ENCODE measurements at regions not wholly inside any gene's neighbourhood (a gene's known extent, or its start where the extent isn't known, plus 50 kb on each side); places are given as distances from the start of the nearest gene placed in this dataset.

DNA sequence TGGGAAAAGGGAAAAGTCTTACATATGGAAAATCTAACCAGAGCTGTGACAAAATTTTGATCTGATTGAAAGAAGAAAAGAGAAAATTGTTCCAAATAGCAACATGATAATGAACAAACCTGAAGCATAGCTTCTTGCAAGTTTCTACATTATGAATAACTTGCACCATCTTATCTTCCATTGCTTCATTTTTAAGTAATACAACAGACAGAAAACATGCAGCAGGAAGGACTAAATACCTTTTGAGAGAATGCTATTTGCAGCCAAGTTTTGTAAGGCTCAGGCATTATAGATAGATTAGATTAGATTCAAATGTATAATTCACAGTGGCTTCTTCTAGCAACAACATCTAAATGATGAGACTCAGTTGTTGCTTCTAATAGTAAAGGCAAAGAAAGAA lies 441.4 kb downstream of the AEBP2 start:
- TF ChIP-seq EP300 (IDR thresholded peaks at IDR 0.05; ENCODE audit: borderline replicate concordance), result no peak
- TF ChIP-seq TAF1 (IDR thresholded peaks at IDR 0.05; ENCODE audit: low read depth), result no peak
- TF ChIP-seq, protein P1, sequence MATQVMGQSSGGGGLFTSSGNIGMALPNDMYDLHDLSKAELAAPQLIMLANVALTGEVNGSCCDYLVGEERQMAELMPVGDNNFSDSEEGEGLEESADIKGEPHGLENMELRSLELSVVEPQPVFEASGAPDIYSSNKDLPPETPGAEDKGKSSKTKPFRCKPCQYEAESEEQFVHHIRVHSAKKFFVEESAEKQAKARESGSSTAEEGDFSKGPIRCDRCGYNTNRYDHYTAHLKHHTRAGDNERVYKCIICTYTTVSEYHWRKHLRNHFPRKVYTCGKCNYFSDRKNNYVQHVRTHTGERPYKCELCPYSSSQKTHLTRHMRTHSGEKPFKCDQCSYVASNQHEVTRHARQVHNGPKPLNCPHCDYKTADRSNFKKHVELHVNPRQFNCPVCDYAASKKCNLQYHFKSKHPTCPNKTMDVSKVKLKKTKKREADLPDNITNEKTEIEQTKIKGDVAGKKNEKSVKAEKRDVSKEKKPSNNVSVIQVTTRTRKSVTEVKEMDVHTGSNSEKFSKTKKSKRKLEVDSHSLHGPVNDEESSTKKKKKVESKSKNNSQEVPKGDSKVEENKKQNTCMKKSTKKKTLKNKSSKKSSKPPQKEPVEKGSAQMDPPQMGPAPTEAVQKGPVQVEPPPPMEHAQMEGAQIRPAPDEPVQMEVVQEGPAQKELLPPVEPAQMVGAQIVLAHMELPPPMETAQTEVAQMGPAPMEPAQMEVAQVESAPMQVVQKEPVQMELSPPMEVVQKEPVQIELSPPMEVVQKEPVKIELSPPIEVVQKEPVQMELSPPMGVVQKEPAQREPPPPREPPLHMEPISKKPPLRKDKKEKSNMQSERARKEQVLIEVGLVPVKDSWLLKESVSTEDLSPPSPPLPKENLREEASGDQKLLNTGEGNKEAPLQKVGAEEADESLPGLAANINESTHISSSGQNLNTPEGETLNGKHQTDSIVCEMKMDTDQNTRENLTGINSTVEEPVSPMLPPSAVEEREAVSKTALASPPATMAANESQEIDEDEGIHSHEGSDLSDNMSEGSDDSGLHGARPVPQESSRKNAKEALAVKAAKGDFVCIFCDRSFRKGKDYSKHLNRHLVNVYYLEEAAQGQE (IDR thresholded peaks at IDR 0.05; ENCODE audit: low read depth), result no peak
- no peak for TF ChIP-seq CREB1 (IDR thresholded peaks at IDR 0.05; ENCODE audit: low read depth)
- TF ChIP-seq RAD21 (IDR thresholded peaks at IDR 0.05; ENCODE audit: low read depth), result no peak
- TF ChIP-seq TEAD4 (IDR thresholded peaks at IDR 0.05), result no peak
- no peak for TF ChIP-seq EGR1 (IDR thresholded peaks at IDR 0.05)
- TF ChIP-seq, protein P2, sequence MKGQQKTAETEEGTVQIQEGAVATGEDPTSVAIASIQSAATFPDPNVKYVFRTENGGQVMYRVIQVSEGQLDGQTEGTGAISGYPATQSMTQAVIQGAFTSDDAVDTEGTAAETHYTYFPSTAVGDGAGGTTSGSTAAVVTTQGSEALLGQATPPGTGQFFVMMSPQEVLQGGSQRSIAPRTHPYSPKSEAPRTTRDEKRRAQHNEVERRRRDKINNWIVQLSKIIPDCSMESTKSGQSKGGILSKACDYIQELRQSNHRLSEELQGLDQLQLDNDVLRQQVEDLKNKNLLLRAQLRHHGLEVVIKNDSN (IDR thresholded peaks at IDR 0.05), result no peak
- TF ChIP-seq TCF12 (IDR thresholded peaks at IDR 0.05; ENCODE audit: low read depth), result no peak
- TF ChIP-seq FOXM1 (IDR thresholded peaks at IDR 0.05; ENCODE audit: borderline replicate concordance, low read depth), result no peak
- no peak for TF ChIP-seq ZBTB7A (IDR thresholded peaks at IDR 0.05; ENCODE audit: low read depth)
- no peak for TF ChIP-seq YY1 (IDR thresholded peaks at IDR 0.05; ENCODE audit: low read depth)
- no peak for TF ChIP-seq NFIC (IDR thresholded peaks at IDR 0.05)
- TF ChIP-seq, protein P3, sequence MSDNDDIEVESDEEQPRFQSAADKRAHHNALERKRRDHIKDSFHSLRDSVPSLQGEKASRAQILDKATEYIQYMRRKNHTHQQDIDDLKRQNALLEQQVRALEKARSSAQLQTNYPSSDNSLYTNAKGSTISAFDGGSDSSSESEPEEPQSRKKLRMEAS (IDR thresholded peaks at IDR 0.05), result no peak
- no peak for TF ChIP-seq CEBPB (IDR thresholded peaks at IDR 0.05)

DNA sequence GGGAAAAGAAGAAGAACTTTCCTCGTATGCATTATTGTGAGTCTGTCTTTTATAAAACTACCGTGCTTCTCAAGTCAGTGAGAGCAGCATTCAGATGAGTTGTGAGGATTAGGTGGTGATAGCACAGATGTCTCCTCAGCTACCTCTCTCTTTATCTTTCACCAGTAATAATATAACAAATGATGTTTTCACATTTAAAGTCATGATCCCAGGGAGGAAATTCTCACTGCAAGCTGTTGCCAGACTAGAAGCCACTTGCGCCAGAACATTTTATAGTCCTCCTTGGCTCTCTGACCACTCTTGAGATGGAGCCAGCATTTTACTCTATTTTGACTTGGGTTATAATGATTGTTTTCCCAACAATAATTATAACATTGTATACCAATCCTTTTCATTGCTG lies 443.1 kb downstream of the AEBP2 start:
- TF ChIP-seq, protein P3 (IDR thresholded peaks at IDR 0.05), result no peak
- TF ChIP-seq TCF12 (IDR thresholded peaks at IDR 0.05; ENCODE audit: low read depth) (no peak), TEAD4 (IDR thresholded peaks at IDR 0.05) (no peak), NFIC (IDR thresholded peaks at IDR 0.05) (no peak), EP300 (IDR thresholded peaks at IDR 0.05; ENCODE audit: borderline replicate concordance) (no peak), TAF1 (IDR thresholded peaks at IDR 0.05; ENCODE audit: low read depth) (no peak)

DNA sequence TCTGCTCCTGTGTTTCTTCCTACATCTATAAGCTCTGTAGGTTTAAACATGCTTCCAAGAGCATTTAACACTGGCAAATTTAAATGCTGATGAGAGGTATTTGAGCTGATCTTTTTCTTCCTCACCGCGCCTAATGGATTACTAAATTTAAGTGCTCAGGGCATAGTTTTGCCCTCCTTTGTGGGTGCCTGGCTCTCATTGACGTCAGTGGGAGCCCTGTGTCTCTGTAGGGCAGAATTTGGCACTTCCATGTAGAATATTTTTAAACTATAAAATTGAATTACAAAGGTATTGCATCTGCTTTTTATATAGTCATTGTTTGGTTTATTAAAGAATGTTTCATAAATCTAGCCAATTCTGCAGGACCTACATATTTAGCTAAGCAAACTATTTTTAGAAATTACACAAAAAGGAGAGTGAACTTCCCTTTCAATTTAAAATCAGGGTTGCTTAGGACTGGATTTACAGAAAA lies 444.8 kb downstream of the AEBP2 start:
- TF ChIP-seq RAD21 (IDR thresholded peaks at IDR 0.05; ENCODE audit: low read depth) (no peak), FOXM1 (IDR thresholded peaks at IDR 0.05; ENCODE audit: borderline replicate concordance, low read depth) (no peak)

DNA sequence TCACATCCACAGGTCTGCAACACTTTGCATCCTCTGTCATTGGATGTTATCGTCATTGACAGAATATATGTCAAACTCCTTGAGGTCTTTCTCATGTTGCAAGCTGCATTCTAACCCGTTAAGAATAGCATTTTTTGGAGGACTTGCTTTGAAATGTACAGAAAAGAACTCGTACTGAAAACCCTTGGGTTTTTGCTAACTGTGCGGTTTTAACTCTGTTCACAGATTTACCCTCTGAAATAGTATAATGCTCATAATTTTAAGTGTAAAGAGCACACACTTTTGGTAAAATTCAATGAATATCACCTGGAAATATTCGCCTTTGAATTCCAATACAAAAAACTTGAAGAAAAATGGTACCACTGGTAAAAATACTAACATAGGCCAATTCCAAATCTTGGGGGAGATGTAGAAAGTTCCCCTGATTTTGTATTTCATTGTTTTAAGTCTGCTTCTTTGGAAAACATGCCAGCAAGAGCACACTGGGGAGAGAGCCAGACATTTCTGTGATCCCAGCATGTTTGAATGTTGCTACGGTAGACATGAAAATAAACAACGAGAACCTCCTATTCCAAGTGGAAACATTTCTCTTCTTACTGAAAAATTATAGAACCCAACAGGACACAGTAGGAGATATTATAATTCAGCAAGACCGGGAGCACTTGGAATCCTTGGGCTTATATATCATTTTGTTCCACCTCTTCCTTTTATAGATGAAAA lies 446.0 kb downstream of the AEBP2 start:
- TF ChIP-seq EGR1 (IDR thresholded peaks at IDR 0.05) (no peak), EP300 (IDR thresholded peaks at IDR 0.05; ENCODE audit: borderline replicate concordance) (no peak), FOXM1 (IDR thresholded peaks at IDR 0.05; ENCODE audit: borderline replicate concordance, low read depth) (no peak), TEAD4 (IDR thresholded peaks at IDR 0.05) (no peak), CREB1 (IDR thresholded peaks at IDR 0.05; ENCODE audit: low read depth) (no peak), ZBTB7A (IDR thresholded peaks at IDR 0.05; ENCODE audit: low read depth) (no peak)

DNA sequence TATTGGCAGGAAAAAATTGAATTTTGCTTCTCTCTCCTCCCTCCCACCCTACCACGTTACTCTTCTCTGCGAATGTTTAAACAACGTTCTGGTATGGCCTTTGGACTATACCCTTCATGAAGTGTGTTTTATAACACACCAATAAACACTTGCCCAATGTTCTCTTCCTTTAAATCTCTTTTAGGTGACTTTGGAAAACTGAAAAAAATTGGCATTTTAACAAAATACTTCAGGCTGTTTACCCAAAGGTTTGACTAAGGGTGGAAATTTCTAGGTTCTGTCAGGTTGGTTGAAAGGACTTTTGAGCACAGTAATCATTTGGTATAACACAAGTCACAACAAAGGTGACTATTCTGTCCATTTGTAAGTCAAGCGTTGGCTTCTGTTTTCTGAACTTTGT lies 446.8 kb downstream of the AEBP2 start:
- TF ChIP-seq, protein P2 (IDR thresholded peaks at IDR 0.05), result no peak
- TF ChIP-seq RAD21 (IDR thresholded peaks at IDR 0.05; ENCODE audit: low read depth) (no peak), ZBTB7A (IDR thresholded peaks at IDR 0.05; ENCODE audit: low read depth) (no peak), TEAD4 (IDR thresholded peaks at IDR 0.05) (no peak), EGR1 (IDR thresholded peaks at IDR 0.05) (no peak), TCF12 (IDR thresholded peaks at IDR 0.05; ENCODE audit: low read depth) (no peak), FOXM1 (IDR thresholded peaks at IDR 0.05; ENCODE audit: borderline replicate concordance, low read depth) (no peak), TAF1 (IDR thresholded peaks at IDR 0.05; ENCODE audit: low read depth) (no peak), CREB1 (IDR thresholded peaks at IDR 0.05; ENCODE audit: low read depth) (no peak), NFIC (IDR thresholded peaks at IDR 0.05) (no peak), EP300 (IDR thresholded peaks at IDR 0.05; ENCODE audit: borderline replicate concordance) (no peak), YY1 (IDR thresholded peaks at IDR 0.05; ENCODE audit: low read depth) (no peak)
- TF ChIP-seq, protein P1 (IDR thresholded peaks at IDR 0.05; ENCODE audit: low read depth), result no peak

DNA sequence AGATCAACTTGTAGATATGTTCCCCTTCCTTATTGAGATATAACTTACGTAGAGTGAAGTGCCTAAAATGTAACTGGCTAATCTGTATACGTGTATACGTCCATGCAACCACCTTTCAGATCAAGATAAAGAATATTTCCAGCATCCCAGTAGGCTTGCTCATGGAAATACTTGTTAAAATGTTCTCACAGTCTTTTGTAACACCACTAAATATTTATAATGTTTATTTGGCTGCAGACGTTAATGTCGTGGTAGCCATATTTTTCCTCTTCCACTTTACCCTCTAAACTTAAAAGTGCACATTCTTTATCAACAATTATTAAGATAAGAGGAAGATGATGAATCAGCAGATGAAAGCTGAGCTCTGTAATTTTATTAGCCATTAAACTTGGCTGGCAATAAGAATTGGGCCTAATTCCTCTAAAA lies 447.4 kb downstream of the AEBP2 start:
- TF ChIP-seq FOXM1 (IDR thresholded peaks at IDR 0.05; ENCODE audit: borderline replicate concordance, low read depth), result no peak
- TF ChIP-seq, protein P2 (IDR thresholded peaks at IDR 0.05), result no peak
